ENCODE measurements at regions not wholly inside any gene's neighbourhood (a gene's known extent, or its start where the extent isn't known, plus 50 kb on each side); places are given as distances from the start of the nearest gene placed in this dataset.
"Not testable (repeated sequence)": the region's sequence is repeated elsewhere in the genome, so short reads cannot be mapped to it uniquely, and the experiment has no call there.

DNA sequence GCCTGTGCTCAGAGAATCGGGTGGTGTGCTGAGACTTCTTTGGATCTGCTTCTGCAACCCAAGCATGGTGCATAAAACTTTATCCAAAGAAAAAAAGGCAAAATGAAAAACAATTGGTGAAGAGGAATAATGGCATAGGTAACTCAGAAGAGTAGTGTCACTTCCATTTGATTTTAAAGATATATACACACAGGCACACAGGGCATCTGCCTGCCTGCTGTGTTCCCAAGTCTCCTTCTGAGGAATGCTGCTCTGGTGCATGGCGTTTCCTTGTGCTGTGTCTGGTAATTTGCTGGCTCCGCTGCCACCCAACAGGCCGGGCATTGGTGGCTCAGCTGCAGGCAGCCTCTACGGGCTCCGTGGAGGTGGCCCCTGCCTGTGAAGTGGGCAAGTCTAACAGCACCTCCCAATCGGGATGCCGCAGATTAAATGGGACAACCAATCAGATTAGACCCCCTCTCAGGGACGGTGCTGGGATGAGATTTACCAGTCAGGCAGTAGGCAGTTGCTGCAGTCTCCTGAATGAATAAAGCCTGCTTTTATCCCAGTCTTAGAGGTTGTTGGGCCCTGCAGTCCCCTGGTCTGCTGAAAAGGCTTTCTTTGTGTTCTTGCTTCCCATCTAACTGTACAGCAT is 253.7 kb upstream of the RASGRP1 start:
- no peak for FAIRE-seq

DNA sequence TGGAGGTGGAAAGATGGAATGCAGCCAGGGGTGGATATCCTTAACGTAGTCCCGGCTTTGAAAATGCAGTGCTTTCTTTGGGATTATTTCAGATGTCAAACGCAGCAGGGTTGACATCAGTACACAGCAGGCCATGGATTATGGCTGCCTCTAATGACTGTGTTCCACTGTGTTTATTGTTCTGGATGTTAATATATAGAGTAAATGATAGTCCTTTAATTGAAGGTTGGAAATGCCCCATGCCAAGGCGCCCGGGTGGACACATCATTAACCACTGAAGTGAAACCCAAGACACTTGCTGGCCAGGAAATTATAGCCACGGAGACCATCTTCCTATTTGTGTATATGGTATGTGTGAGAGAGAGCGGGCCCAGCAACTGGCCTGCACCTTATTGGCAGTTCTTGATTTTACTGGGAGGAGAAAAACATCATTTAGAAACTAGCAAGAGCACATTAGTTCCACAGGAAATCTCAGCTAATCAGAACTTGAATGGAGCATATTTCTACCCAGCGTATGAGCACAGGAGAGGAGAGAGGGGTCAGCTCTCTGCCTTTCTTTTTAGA is 254.9 kb upstream of the RASGRP1 start:
- FAIRE-seq, result no peak

- no peak for FAIRE-seq
Observed at GRCh38 chr15:38823263-38823662, 258.6 kb upstream of the RASGRP1 start.

DNA sequence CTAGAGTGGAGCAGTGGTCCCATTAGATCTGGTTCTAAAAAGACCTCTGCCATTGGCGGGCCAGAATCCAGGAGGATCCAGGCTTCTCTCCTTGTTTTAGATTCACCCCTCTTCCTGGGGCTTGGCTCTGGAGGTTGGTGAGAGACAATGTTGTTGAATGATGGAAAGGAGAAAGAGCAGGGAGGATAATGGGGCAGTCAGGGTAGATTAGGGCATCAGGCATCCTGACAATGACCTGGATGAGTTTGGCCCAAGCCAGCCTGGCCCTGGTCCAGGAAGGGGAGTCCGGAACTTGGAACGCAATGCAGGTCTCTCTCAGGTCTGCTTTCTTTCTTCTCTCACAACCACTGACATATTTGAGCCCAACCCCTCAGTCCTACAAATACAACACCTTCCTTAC is 260.1 kb upstream of the RASGRP1 start:
- FAIRE-seq, result no peak

DNA sequence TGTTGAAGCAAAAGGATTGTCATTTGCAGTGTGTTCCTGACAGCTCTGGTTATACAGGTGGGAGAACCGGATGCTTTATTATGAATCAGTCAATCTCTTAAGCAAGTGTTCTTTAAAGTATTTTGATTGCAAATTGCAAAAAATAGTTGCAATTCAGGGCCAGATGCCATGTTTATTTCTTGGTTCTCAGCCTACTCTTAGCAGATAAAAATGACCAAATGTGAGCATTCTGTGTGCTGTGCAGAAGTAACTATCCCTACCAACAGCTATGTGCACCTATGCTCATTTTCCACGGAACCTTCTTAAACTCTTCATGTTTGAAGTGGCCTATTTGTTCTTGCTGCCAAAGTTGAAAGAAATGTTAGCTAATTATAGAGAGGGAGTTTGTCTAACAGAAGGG is 262.3 kb upstream of the RASGRP1 start:
- FAIRE-seq, result no peak

GRCh38 chr15:38828031-38828532 is 263.5 kb upstream of the RASGRP1 start:
- FAIRE-seq, result no peak

DNA sequence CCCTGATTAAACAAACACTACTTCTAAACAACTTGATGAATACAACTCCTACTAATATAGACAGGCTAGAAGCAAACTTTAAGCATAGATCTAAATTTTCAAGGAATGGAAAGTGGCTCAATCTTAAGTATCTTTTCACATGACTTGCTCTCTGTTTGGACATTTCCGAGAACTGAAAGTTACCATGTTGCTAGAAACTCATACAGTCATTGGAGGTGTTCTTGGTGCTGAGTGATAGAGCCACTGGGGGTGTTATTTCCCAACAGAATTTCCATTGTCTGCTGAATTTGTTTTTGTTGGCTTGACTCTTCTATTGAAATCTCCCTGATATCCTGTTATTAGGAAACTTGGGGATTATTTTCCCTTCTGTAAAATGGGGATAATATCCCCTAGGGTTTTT is 264.5 kb upstream of the RASGRP1 start:
- no peak for FAIRE-seq

DNA sequence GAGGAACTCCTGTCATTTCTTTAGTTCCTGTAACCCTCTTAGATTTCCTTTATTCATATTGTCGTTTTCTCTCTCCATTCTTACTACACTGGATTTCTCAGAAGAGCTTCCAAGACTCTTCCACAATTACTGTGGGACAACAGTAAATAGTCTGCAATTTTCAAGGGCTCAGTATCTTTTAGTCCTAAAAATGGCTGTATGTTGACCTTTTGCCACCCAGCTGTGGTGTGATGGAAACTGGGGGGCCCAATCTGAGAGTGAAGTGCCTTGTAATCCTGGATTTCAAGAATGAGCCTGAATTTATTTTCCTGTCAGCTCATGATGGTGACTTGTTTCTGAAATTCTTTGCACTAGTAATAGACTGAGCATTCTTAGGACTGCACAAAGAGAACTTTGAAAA is 277.6 kb upstream of the RASGRP1 start:
- FAIRE-seq, result no peak

DNA sequence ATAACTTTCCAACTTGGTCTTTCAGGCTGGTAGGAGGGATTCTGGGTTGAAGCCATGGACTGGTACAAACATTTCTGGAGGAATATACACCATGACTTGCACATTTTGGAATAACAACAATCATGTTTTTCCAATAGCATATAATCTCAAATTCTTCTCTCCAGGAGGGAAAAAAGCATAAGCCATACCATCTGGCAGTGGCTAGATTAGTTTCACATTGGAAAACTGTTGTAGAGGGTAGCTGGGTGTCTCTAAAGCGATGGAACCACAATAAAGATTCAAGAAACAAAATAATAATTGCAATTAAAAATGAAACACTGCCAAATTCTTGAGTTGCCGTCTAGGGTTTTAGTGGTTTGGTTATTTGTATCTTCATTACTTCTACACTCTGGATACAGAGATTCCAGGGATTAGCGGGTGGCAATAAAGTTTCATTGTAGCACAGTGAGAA is 278.5 kb upstream of the RASGRP1 start:
- FAIRE-seq, result no peak

DNA sequence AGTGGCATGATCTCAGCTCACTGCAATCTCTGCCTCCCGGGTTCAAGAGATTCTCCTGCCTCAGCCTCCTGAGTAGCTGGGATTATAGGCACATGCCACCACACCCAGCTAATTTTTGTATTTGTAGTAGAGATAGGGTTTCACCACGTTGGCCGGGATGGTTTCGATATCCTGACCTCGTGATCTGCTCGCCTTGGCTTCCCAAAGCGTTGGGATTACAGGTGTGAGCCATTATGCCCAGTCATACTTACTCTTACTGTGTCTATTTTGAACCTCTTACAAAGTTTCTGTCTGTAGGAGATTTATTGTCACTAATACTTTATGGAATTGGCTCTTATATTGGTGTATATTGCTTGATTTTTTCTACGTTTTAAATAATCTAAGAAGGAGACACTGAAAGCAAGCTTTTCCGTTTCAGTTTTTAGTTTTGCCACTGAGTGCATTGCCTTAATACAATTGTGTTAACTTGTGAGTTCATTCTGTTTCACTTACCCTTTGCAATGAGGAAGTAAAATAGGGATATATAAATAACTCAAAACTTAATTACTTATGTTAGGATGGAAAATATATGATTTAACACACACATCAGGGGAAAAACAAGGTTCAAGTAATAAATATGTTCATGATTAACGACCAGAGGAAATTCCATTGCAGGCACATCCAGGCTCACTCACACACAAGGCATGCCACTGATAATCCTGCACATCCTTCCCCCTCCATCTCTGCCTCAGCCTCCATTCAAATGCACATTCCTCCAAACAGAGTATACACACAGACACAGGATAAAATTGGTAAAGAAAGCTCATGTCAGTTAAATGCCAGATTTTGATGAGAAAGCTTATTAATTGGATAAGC is 279.3 kb upstream of the RASGRP1 start:
- FAIRE-seq, result no peak

DNA sequence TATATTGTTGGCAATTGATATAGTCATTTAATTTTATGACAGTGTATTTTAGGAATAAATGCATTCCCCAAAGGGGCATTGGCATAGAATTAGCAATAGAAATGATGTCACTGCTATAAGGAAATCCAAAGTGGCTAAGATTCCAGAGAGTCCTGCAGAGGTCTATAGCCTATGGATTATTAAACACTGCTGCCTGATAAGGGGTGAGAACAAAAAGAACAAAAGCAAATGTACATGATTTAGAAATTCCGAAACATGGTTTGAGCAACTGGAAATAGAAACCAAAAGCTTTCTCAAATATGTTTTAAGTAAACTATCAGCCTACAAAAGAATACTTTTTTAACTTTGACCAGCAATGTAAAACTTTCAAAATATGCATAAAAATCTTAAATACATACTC is 280.1 kb upstream of the RASGRP1 start:
- no peak for FAIRE-seq

DNA sequence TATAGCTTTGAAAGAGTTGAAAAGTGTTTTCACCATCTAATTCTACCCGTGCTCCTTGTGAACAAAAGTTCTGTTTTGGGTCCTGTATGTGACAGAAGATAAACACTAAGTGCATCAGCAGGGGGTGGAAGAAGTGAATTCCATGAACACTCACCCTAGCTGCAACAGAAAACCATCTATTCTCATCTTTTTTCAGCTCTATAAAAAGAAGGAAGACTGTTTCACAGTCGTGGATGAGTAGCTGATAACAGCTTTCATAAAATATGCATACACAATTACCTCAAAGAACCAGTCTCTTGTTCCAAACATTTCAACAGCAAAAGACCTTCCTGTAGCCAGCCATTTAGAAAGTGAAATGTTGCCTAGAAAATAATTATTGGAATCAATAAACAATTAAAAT is 281.7 kb upstream of the RASGRP1 start:
- FAIRE-seq, result no peak

DNA sequence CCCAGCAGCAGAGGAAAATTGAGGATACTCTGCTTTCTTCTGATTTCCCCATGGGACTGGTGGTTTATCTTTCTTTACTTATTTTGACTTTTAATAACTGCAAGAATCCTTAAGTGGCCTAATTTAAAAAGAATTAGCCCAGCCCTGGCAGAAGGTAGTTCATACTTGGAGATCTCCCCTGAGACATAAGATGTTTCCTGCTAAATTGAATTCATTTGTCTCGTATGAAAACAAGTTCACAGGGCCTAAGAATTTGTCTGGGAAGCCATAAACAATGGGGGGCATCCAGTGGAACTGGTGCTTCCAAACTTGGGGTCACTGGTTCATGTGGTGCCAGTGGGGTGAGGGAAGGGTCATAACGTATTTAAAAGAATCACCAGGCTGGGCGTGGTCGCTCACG is 283.1 kb upstream of the RASGRP1 start:
- no peak for FAIRE-seq

DNA sequence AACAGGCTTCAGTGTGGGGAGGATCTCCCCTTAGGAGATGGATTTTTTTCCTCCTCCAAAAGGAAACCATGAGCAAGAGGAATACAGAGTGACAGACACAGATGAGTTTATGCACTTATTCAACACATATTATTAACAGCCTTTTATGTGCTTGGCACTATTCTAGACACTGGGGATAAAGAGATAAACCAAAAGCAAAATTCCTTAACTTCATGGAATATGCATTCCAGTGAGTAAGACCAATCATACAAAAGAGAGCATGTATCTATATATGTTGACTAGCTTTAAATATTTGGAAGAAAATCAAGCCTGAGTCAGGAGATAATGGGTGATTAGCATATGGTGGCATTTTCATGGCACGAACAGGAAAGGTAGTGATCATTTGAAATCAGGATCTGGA is 284.4 kb upstream of the RASGRP1 start:
- no peak for FAIRE-seq

DNA sequence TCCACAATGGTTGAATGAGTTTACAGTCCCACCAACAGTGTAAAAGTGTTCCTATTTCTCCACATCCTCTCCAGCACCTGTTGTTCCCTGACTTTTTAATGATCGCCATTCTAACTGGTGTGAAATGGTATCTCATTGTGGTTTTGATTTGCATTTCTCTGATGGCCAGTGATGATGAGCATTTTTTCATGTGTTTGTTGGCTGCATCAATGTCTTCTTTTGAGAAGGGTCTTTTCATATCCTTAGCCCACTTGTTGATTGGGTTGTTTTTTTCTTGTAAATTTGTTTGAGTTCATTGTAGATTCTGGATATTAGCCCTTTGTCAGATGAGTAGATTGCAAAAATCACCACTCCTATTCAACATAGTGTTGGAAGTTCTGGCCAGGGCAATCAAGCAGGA is 287.6 kb upstream of the RASGRP1 start:
- FAIRE-seq, result not testable (repeated sequence)

- no peak for FAIRE-seq
Observed at GRCh38 chr15:38853608-38854007, 289.0 kb upstream of the RASGRP1 start.

DNA sequence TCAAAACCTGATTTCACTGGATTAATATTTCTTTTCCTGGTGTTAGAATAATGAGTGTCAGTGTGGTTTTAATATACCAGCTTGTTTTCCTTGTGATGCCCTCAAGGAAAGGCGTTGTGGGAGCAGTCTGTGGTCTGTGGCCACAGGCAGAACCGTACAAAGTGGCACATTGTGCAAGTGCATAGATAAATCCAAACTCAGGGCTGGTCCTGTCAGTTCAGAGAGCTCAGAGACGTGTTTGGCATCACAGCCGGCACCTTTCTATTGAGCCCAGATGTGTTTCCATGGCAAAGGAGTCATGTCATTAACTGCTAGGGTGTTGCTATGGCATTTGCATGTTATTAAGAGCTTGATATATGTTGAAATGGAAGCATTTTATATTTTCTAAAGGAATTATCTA is 289.9 kb upstream of the RASGRP1 start:
- no peak for FAIRE-seq

- no peak for FAIRE-seq
Observed at GRCh38 chr15:38857814-38858213, 293.2 kb upstream of the RASGRP1 start.

- no peak for FAIRE-seq
Observed at GRCh38 chr15:38859574-38859973, 295.0 kb upstream of the RASGRP1 start.

DNA sequence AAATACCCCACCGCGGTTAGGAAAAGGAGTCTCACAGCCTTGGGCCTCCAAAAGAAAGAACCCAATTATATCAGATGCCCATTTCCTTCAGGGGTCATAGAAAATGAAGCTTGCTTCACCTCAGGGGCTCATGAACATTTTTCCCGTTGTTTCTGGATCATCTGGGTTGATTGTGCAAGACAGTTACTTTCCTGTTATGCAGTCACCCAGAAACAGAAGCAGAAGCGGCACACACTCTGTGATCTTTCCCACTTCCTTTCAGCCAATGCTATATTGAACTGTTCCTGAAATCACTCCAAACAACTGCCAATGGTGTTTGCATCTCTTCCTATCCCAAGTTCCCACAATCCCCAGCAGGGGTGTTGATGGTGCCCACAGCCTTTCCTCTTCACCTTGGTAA is 295.6 kb upstream of the RASGRP1 start:
- FAIRE-seq, result no peak

DNA sequence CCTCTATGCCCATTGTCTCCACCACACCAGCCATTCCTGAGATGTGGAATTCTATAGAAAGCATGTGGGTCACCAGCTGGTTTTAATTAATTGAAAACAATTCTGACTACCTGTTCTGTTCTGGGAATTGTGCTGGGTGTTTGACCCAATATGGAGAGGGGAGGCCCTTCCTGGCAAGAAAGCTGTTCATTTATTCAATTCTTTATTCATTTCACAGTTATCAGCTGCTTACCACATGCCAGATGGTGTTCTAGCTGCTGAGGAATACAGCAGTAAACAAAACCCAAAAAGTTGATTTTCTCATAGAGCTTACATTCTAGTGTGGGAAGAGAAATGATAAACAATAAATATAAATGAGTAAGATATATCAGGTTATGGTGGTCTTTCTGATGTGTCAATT is 296.1 kb upstream of the RASGRP1 start:
- no peak for FAIRE-seq

DNA sequence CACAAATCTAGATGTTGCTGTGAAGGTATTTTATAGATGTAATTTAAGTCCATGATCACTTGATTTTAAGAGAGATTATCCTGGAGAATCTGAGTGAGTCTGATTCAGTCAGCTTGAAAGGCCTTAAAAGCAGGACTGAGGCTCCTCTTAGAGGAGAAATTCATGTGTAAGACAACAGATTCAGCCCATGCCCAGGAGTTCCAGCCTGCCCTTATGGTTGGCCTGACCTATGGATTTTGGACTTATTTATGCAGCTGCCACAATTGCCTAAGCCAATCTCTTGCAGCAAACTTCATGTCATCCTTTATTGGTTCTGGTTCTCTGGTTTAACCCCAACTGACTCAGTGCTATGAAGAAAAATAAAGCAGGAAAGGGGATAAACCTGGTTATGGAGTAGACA is 296.5 kb upstream of the RASGRP1 start:
- no peak for FAIRE-seq

GRCh38 chr15:38862099-38862498 is 297.5 kb upstream of the RASGRP1 start:
- no peak for FAIRE-seq

- no peak for FAIRE-seq
Observed at GRCh38 chr15:38863381-38863780, 298.8 kb upstream of the RASGRP1 start.
